NCI-H748 (cell line): ENCODE measurements at regions not wholly inside any gene's neighbourhood (a gene's known extent, or its start where the extent isn't known, plus 50 kb on each side); places are given as distances from the start of the nearest gene placed in this dataset.
"Not testable (repeated sequence)": the region's sequence is repeated elsewhere in the genome, so short reads cannot be mapped to it uniquely, and the experiment has no call there.

ENCODE experiments used
- DNase-seq: peaks from one replicate; lab custom pipeline; 2025; ENCODE audit not compliant: unreplicated experiment; lab: John Stamatoyannopoulos, UW

- DNase-seq: peak; percentile 4
These were observed 454.2 kb downstream of the TP53TG3F start for GRCh38 chr16:33913601-33914000.

- DNase-seq: not testable (repeated sequence)
These were observed 461.5 kb downstream of the TP53TG3F start for GRCh38 chr16:33920761-33921545.

- DNase-seq: not testable (repeated sequence)
These were observed 463.5 kb downstream of the TP53TG3F start for GRCh38 chr16:33922914-33923313.

- not testable (repeated sequence) for DNase-seq
These were observed 468.6 kb downstream of the TP53TG3F start for GRCh38 chr16:33928026-33928425.

GRCh38 chr16:33932191-33932590, 472.8 kb downstream of the TP53TG3F start:
- DNase-seq: not testable (repeated sequence)

GRCh38 chr16:33933039-33933438, 473.6 kb downstream of the TP53TG3F start:
- DNase-seq: not testable (repeated sequence)

GRCh38 chr16:33935766-33936165, 476.4 kb downstream of the TP53TG3F start:
- not testable (repeated sequence) for DNase-seq

GRCh38 chr16:33938097-33938496, 478.7 kb downstream of the TP53TG3F start:
- not testable (repeated sequence) for DNase-seq

- not testable (repeated sequence) for DNase-seq
These were observed 502.1 kb downstream of the TP53TG3F start for GRCh38 chr16:33961536-33961935.

- not testable (repeated sequence) for DNase-seq
These were observed 506.1 kb downstream of the TP53TG3F start for GRCh38 chr16:33965534-33965933.

GRCh38 chr16:33966855-33967254, 507.4 kb downstream of the TP53TG3F start:
- not testable (repeated sequence) for DNase-seq

- not testable (repeated sequence) for DNase-seq
These were observed 515.1 kb downstream of the TP53TG3F start for GRCh38 chr16:33974557-33974956.

GRCh38 chr16:33975744-33976143, 516.3 kb downstream of the TP53TG3F start:
- not testable (repeated sequence) for DNase-seq

GRCh38 chr16:33976521-33976920, 517.1 kb downstream of the TP53TG3F start:
- DNase-seq: not testable (repeated sequence)

- not testable (repeated sequence) for DNase-seq
These were observed 519.4 kb downstream of the TP53TG3F start for GRCh38 chr16:33978784-33979183.

- DNase-seq: not testable (repeated sequence)
These were observed 520.2 kb downstream of the TP53TG3F start for GRCh38 chr16:33979613-33980012.

- DNase-seq: not testable (repeated sequence)
These were observed 521.3 kb downstream of the TP53TG3F start for GRCh38 chr16:33980736-33981135.

- DNase-seq: not testable (repeated sequence)
These were observed 525.0 kb downstream of the TP53TG3F start for GRCh38 chr16:33984428-33984827.

- DNase-seq: not testable (repeated sequence)
These were observed 527.1 kb downstream of the TP53TG3F start for GRCh38 chr16:33986521-33986920.

- not testable (repeated sequence) for DNase-seq
These were observed 528.0 kb downstream of the TP53TG3F start for GRCh38 chr16:33987348-33987963.

- DNase-seq: not testable (repeated sequence)
These were observed 528.6 kb downstream of the TP53TG3F start for GRCh38 chr16:33988012-33988411.

GRCh38 chr16:33990488-33990887, 531.1 kb downstream of the TP53TG3F start:
- not testable (repeated sequence) for DNase-seq
